ENCODE measurements at regions not wholly inside any gene's neighbourhood (a gene's known extent, or its start where the extent isn't known, plus 50 kb on each side); places are given as distances from the start of the nearest gene placed in this dataset.

GRCh38 chr12:67523538-67523937 lies 125.0 kb upstream of the DYRK2 start:
- POLR2A ChIA-PET (ENCODE audit: unreplicated experiment) = no interaction called here
- in situ Hi-C loops (cut with MboI; ENCODE audit: low sequenced_read_pairs) = no loop called here
- Histone ChIP-seq H3K4me3 (ENCODE audit: insufficient read depth, low read depth, low read length) (no peak overlapping the region), H3K79me1 (ENCODE audit: low read depth in 1 of 2, low read length in 2 of 2) (no peaks in the 10 kb centered on the region), H2BK120ac (ENCODE audit: low read depth, low read length) (no peak overlapping the region), H3K9me1 (ENCODE audit: insufficient read depth, low read length) (peaks cover 3% of the 10 kb centered on the region; the same call in 1 of the 2 replicates), H3K23ac (ENCODE audit: low read depth, low read length) (no peak overlapping the region), H3K18ac (ENCODE audit: low read depth, low read length) (no peak overlapping the region), H2AK5ac (ENCODE audit: low read depth, low read length) (no peak overlapping the region), H2BK20ac (ENCODE audit: low read depth, low read length) (no peak overlapping the region), H3K27ac (ENCODE audit: insufficient read depth, low read length) (no peak overlapping the region), H3K9me3 (ENCODE audit: control insufficient read depth, insufficient read depth, low read length) (no peaks in the 10 kb centered on the region), H3K4me1 (ENCODE audit: control insufficient read depth, insufficient read depth, low read length) (no peaks in the 10 kb centered on the region), H4K8ac (ENCODE audit: low read depth in 2 of 2, low read length in 2 of 2) (no peak overlapping the region), H3K36me3 (ENCODE audit: control insufficient read depth, insufficient read depth, low read length) (no peaks in the 10 kb centered on the region), H3K14ac (replicated peaks; ENCODE audit: low read depth, low read length) (no peak overlapping the region), H3K9ac (ENCODE audit: low read depth, low read length) (no peak overlapping the region), H4K91ac (ENCODE audit: insufficient read depth, low read depth, low read length) (no peak overlapping the region), H4K5ac (ENCODE audit: low read depth, low read length) (no peak overlapping the region), H3K27me3 (ENCODE audit: control insufficient read depth, insufficient read depth, low read length) (peaks cover 13% of the 10 kb centered on the region), H3K4me2 (ENCODE audit: low read depth, low read length) (no peak overlapping the region), H4K20me1 (ENCODE audit: insufficient read depth, low read length) (no peaks in the 10 kb centered on the region), H2AK9ac (replicated peaks; ENCODE audit: low read depth, low read length, poor library complexity) (no peak overlapping the region), H2AFZ (replicated peaks; ENCODE audit: low read length, poor library complexity) (no peak overlapping the region), H3K4ac (ENCODE audit: low read depth, low read length) (no peak overlapping the region), H3K56ac (ENCODE audit: extremely low read depth, insufficient read depth, low read length) (no peak overlapping the region), H2BK5ac (ENCODE audit: low read depth, low read length, poor library complexity, severe bottlenecking) (no peak overlapping the region), H2BK15ac (ENCODE audit: low read depth, low read length) (no peak overlapping the region)
- TF ChIP-seq USF2 (IDR thresholded peaks at IDR 0.05; ENCODE audit: low read depth, low read length) (no peak), NFE2L2 (IDR thresholded peaks at IDR 0.05; ENCODE audit: low read depth, low read length) (no peak), BHLHE40 (IDR thresholded peaks at IDR 0.05; ENCODE audit: low read depth, low read length) (no peak), CHD1 (IDR thresholded peaks at IDR 0.05; ENCODE audit: low read depth, low read length) (no peak), FOS (IDR thresholded peaks at IDR 0.05; ENCODE audit: low read depth, low read length) (no peak)
- BruUV-seq (replicated peaks) = no TSS peak
- no CpG with 5 or more reads among the region's 6 CpGs for WGBS, 2 experiments (ENCODE audit: extremely low coverage in 2 of 2, insufficient read length in 1 of 2)
- CTCF ChIA-PET = no interaction called here
- intact Hi-C loops (cut with micrococcal nuclease) = no loop called here
- dilution Hi-C loops (cut with HindIII; ENCODE audit: low sequenced_read_pairs, unreplicated experiment) = no loop called here
- DNase-seq (no peak), ATAC-seq (ENCODE audit: low read depth) (no peak)
